Astrocyte (in vitro differentiated cells and primary cell): ENCODE measurements at regions not wholly inside any gene's neighbourhood (a gene's known extent, or its start where the extent isn't known, plus 50 kb on each side); places are given as distances from the start of the nearest gene placed in this dataset.

Experiments
- DNase-seq: peaks from one replicate; pipeline ENCODE4 v3.0.0-alpha.2; 2010; ENCODE audit warnings: low read depth
- FAIRE-seq: peaks from 2 replicates; lab custom pipeline; 2011; peaks lifted over from hg19 to GRCh38; lab: Jason Lieb, UNC
- H2AFZ ChIP-seq: 2 replicates; pipeline ENCODE4 v1.6.0; 2012; ENCODE audit warnings: low read depth, low read length, inconsistent platforms
- H3K27ac ChIP-seq: 2 replicates; pipeline ENCODE4 v1.5.1; 2011; ENCODE audit warnings: low read depth, low read length, inconsistent platforms
- H3K27me3 ChIP-seq: 2 replicates; pipeline ENCODE4 v1.6.0; 2011; ENCODE audit warnings: low read length, inconsistent platforms; ENCODE audit not compliant: insufficient read depth
- H3K36me3 ChIP-seq: 2 replicates; pipeline ENCODE4 v1.5.1; 2011; ENCODE audit warnings: low read length, inconsistent platforms; ENCODE audit not compliant: insufficient read depth
- H3K4me1 ChIP-seq: 2 replicates; pipeline ENCODE4 v1.5.1; 2011; ENCODE audit warnings: low read length, inconsistent platforms; ENCODE audit not compliant: insufficient read depth
- H3K4me2 ChIP-seq: 2 replicates; pipeline ENCODE4 v1.6.0; 2012; ENCODE audit warnings: low read length, inconsistent platforms
- H3K4me3 ChIP-seq: 2 replicates; pipeline ENCODE4 v1.5.1; 2011; ENCODE audit warnings: low read depth, mild to moderate bottlenecking, low read length, inconsistent platforms; ENCODE audit not compliant: insufficient read depth
- H3K79me2 ChIP-seq: 2 replicates; pipeline ENCODE4 v1.6.0; 2012; ENCODE audit warnings: mild to moderate bottlenecking, low read length, inconsistent platforms; ENCODE audit not compliant: insufficient read depth
- H3K9ac ChIP-seq: 2 replicates; pipeline ENCODE4 v1.6.0; 2012; ENCODE audit warnings: mild to moderate bottlenecking, low read length, inconsistent platforms
- H3K9me3 ChIP-seq: 2 replicates; pipeline ENCODE4 v1.5.1; 2012; ENCODE audit warnings: low read depth, mild to moderate bottlenecking, low read length, inconsistent platforms; ENCODE audit not compliant: insufficient read depth
- H4K20me1 ChIP-seq: 2 replicates; pipeline ENCODE4 v1.6.0; 2012; ENCODE audit warnings: low read length, inconsistent platforms; ENCODE audit not compliant: insufficient read depth
- H3K27ac Mint-ChIP-seq: one replicate; pipeline ENCODE4 v1.8.0; 2021; ENCODE audit warnings: mild to moderate bottlenecking, mixed read lengths; ENCODE audit not compliant: unreplicated experiment
- H3K27me3 Mint-ChIP-seq: one replicate; pipeline ENCODE4 v1.8.0; 2021; ENCODE audit warnings: low read depth, mixed read lengths; ENCODE audit not compliant: unreplicated experiment
- H3K36me3 Mint-ChIP-seq: one replicate; pipeline ENCODE4 v1.8.0; 2021; ENCODE audit warnings: low read depth, mixed read lengths; ENCODE audit not compliant: unreplicated experiment
- H3K4me1 Mint-ChIP-seq: one replicate; pipeline ENCODE4 v1.8.0; 2021; ENCODE audit warnings: low read depth, mixed read lengths; ENCODE audit not compliant: unreplicated experiment
- H3K4me3 Mint-ChIP-seq: one replicate; pipeline ENCODE4 v1.8.0; 2021; ENCODE audit warnings: mild to moderate bottlenecking, moderate library complexity, mixed read lengths; ENCODE audit not compliant: unreplicated experiment
- H3K9me3 Mint-ChIP-seq: one replicate; pipeline ENCODE4 v1.8.0; 2021; ENCODE audit warnings: mild to moderate bottlenecking, mixed read lengths; ENCODE audit not compliant: unreplicated experiment
- EZH2 ChIP-seq: IDR thresholded peaks from 2 replicates; pipeline ENCODE4 v1.6.1; 2012; ENCODE audit warnings: mild to moderate bottlenecking, low read length, inconsistent platforms; ENCODE audit not compliant: insufficient read depth
- TF ChIP-seq, protein P1 (sequence below): IDR thresholded peaks from 2 replicates; pipeline ENCODE4 v1.5.1; 2011; ENCODE audit warnings: low read depth, mild to moderate bottlenecking, inconsistent platforms, low read length, moderate library complexity; ENCODE audit not compliant: insufficient read depth

DNA sequence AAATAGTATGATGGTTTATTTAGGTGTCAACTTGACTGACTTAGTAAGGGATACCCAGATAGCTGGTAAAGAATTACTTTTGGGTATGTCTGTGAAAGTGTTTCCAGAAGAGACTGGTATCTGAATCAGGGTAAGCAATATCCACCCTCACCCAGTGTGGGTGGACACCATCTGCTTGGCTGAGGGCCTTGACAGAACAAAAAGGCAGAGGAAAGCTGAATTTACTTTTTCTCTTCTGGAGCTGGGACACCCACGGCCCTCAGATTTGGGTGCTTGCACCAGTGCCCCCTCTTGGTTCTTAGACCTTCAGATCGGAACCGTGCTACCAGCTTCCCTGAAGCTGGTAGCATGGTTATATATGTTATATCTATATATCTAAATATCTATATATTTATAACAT is 489.5 kb upstream of the MPDZ start:
- no peaks in the 10 kb centered on the region for H3K4me1 ChIP-seq
- Mint-ChIP-seq H3K27ac (no peak overlapping the region), H3K4me1 (no peaks in the 10 kb centered on the region), H3K36me3 (no peaks in the 10 kb centered on the region), H3K27me3 (peaks cover 3% of the 10 kb centered on the region), H3K9me3 (no peaks in the 10 kb centered on the region), H3K4me3 (no peak overlapping the region)
- no peak overlapping the region for H3K27ac ChIP-seq
- DNase-seq: no peak
- TF ChIP-seq EZH2: no peak
- TF ChIP-seq, protein P1, sequence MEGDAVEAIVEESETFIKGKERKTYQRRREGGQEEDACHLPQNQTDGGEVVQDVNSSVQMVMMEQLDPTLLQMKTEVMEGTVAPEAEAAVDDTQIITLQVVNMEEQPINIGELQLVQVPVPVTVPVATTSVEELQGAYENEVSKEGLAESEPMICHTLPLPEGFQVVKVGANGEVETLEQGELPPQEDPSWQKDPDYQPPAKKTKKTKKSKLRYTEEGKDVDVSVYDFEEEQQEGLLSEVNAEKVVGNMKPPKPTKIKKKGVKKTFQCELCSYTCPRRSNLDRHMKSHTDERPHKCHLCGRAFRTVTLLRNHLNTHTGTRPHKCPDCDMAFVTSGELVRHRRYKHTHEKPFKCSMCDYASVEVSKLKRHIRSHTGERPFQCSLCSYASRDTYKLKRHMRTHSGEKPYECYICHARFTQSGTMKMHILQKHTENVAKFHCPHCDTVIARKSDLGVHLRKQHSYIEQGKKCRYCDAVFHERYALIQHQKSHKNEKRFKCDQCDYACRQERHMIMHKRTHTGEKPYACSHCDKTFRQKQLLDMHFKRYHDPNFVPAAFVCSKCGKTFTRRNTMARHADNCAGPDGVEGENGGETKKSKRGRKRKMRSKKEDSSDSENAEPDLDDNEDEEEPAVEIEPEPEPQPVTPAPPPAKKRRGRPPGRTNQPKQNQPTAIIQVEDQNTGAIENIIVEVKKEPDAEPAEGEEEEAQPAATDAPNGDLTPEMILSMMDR: no peak
- H3K9ac ChIP-seq: no peak overlapping the region
- no peak overlapping the region for H3K4me3 ChIP-seq
- no peaks in the 10 kb centered on the region for H3K9me3 ChIP-seq
- no peak overlapping the region for H2AFZ ChIP-seq
- H3K79me2 ChIP-seq: no peaks in the 10 kb centered on the region
- H3K4me2 ChIP-seq: no peak overlapping the region
- H3K36me3 ChIP-seq: no peaks in the 10 kb centered on the region
- H4K20me1 ChIP-seq: no peaks in the 10 kb centered on the region
- H3K27me3 ChIP-seq: no peaks in the 10 kb centered on the region
- no peak for FAIRE-seq

DNA sequence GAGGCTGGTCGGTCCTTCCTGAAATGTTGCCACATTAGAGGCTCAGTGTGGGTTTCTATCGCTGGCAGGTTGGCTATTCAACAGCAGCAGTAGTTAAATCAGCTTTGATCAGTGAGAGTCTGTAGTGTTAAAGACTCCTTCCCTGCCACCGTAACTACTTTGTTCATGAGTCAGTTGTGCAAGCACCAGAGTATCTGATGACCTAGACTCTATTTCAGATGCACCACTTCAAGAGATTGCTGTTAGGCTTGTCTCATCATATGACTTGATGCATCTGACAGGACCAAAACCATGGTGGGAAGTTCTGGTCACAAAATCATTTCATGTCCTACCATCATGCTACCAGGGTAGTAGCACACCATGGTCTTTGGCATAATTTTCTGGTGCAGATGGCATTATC is 482.7 kb upstream of the MPDZ start:
- H3K4me1 ChIP-seq: no peaks in the 10 kb centered on the region
- no peaks in the 10 kb centered on the region for H3K9me3 ChIP-seq
- no peak overlapping the region for H3K27ac ChIP-seq
- Mint-ChIP-seq H3K4me1 (no peaks in the 10 kb centered on the region), H3K9me3 (no peaks in the 10 kb centered on the region), H3K4me3 (no peak overlapping the region), H3K27me3 (peaks cover 9% of the 10 kb centered on the region), H3K36me3 (no peaks in the 10 kb centered on the region), H3K27ac (no peak overlapping the region)
- no peak overlapping the region for H3K4me2 ChIP-seq
- H4K20me1 ChIP-seq: no peaks in the 10 kb centered on the region
- no peak overlapping the region for H3K9ac ChIP-seq
- TF ChIP-seq, protein P1: no peak
- TF ChIP-seq EZH2: no peak
- no peaks in the 10 kb centered on the region for H3K79me2 ChIP-seq
- H3K36me3 ChIP-seq: no peaks in the 10 kb centered on the region
- DNase-seq (no peak), FAIRE-seq (no peak)
- H3K4me3 ChIP-seq: no peak overlapping the region
- no peaks in the 10 kb centered on the region for H3K27me3 ChIP-seq
- H2AFZ ChIP-seq: no peak overlapping the region

DNA sequence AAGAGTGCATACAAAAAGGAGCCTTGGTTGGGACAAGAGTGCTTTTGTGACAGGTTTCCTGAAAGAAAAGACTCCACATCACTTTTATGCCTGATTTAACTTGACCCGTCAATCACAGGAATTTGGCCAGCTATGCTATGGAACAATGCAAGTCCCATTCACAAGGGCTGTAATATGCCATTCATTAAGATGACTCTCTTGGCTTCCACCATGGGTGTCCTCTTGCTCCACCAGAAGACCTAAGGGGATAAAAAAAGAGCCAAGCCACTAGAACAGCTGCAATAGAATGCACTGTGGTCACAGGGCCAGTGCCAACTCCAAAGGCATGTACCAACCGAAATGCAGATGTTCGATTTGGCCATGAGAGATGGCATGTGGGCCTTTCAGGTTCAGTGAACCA is 480.1 kb upstream of the MPDZ start:
- H3K36me3 ChIP-seq: no peaks in the 10 kb centered on the region
- H3K36me3 Mint-ChIP-seq: no peaks in the 10 kb centered on the region
- H3K27ac ChIP-seq: no peak overlapping the region
- FAIRE-seq: no peak
- H3K4me1 Mint-ChIP-seq: no peaks in the 10 kb centered on the region
- DNase-seq: no peak
- H3K79me2 ChIP-seq: no peaks in the 10 kb centered on the region
- no peak overlapping the region for H2AFZ ChIP-seq
- H3K9me3 Mint-ChIP-seq: no peaks in the 10 kb centered on the region
- no peaks in the 10 kb centered on the region for H3K9me3 ChIP-seq
- TF ChIP-seq, protein P1: no peak
- TF ChIP-seq EZH2: no peak
- H4K20me1 ChIP-seq: no peaks in the 10 kb centered on the region
- no peak overlapping the region for H3K4me3 ChIP-seq
- no peak overlapping the region for H3K27ac Mint-ChIP-seq
- no peak overlapping the region for H3K4me3 Mint-ChIP-seq
- no peaks in the 10 kb centered on the region for H3K27me3 ChIP-seq
- peaks cover 6% of the 10 kb centered on the region for H3K27me3 Mint-ChIP-seq
- H3K4me1 ChIP-seq: no peaks in the 10 kb centered on the region
- no peak overlapping the region for H3K9ac ChIP-seq
- H3K4me2 ChIP-seq: no peak overlapping the region
